IPS-NIHi7 (cell line): ENCODE measurements at regions not wholly inside any gene's neighbourhood (a gene's known extent, or its start where the extent isn't known, plus 50 kb on each side); places are given as distances from the start of the nearest gene placed in this dataset.

Experiments
- DNase-seq: peaks from one replicate; pipeline ENCODE4 v3.0.0; 2012; ENCODE audit warnings: mixed read lengths; ENCODE audit errors: extremely low spot score

- no peak for DNase-seq
Measured at GRCh38 chr2:120674246-120675170, 61.2 kb upstream of the GLI2 start.

DNA sequence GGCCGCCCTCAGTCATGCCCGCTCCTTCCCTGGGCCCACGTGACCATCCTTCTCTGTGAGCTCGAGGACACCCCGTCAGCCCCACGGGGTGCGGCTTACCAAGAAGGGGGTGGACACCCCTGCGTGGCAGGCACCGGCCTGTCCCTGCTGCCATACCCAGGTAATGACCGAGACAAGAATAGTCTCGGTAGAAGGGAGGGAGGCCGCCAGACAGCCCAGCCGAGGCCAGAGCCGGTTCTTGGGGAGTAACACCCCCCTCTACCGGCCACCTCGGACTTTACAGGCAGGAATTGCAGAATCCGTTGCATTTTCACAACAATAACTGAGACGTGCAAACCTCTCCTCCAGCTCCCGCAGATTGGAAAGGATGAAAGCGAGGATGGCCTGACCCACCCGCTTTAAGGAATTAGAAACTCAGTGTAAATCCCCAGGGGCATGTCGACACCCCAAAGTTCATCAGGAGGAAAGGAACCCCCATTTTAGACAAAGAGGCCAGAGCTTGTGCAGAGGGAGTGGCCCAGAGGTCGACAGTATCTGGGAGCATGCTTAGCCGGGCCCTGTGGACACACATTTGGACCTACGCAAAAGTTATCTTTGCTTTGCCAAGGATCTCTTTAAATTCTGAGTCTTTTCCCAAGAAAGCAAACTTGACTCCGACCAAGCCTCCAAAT is 60.1 kb upstream of the GLI2 start:
- peak; percentile 85 for DNase-seq

GRCh38 chr2:120677221-120677620 is 58.4 kb upstream of the GLI2 start:
- no peak for DNase-seq

- DNase-seq: no peak
Measured at GRCh38 chr2:120677696-120678247, 57.9 kb upstream of the GLI2 start.

DNA sequence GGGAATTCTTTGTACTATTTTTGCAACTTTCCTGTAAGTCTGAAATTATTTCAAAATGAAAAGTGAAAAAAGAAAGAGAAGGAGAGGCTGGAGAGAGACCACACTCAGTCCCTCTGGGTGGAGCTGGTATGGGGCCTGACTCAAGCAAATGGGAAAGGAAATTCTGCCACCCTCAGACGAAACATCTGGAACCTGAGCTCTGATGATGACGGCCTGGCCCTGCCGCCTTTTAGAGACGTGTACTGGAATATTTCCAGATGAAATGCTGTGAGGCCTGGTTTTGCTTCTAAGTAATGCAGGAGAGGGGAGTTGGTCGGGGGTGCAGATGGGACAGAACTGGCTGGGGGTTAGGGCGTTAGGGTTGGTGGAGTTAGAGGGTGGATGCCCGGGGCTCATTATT is 57.4 kb upstream of the GLI2 start:
- no peak for DNase-seq

- no peak for DNase-seq
Measured at GRCh38 chr2:120678926-120679325, 56.7 kb upstream of the GLI2 start.

- no peak for DNase-seq
Measured at GRCh38 chr2:120679526-120679925, 56.1 kb upstream of the GLI2 start.

DNA sequence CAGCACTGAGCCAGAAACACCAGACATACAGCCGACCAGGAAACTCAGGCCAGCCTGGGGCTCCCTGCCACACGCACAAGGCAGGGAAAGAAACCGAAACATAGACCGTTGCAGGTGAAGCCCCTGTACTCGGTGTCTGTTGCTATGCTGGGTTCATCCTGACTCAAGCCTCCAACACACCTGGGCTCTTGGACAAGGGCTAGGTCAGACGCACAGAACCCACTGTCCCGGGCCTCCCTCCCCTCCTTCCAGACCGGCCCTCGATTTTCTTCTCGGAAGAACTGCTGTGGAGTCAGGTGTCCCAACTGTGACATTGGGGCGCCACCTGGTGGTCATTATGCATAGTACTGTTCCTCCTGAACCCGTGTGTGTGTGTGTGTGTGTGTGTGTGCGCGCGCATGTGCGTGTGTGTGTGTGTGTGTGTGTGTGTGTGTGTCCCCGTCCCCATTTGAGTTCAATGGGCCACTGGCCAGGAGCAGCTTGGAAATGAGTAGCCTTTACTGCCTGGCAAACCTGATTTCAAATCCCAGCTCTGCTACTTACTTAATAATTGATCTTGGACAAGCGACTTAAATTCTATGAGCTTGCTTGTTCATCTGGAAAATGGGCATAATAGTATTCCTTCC is 55.4 kb upstream of the GLI2 start:
- peak; percentile 82 for DNase-seq

DNA sequence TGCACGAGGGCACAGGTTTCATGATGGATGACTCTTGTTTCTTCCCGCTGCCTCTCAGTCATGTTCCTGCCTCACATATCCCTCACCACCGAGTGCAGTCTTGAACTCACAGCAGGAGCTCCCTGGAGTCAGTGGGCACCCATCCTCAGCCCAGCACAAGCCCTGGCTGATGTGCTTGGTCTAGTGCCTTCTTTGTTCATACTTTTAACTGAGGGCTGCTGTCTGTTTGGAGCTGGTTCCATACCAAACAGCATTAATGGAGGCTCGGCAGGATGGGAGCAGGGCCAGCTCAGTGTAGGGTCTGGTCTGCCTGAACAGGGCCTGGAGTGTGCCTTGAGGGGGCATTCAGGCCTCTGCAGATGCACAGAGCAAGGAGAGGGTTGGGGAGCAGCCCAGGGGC is 54.5 kb upstream of the GLI2 start:
- no peak for DNase-seq

DNA sequence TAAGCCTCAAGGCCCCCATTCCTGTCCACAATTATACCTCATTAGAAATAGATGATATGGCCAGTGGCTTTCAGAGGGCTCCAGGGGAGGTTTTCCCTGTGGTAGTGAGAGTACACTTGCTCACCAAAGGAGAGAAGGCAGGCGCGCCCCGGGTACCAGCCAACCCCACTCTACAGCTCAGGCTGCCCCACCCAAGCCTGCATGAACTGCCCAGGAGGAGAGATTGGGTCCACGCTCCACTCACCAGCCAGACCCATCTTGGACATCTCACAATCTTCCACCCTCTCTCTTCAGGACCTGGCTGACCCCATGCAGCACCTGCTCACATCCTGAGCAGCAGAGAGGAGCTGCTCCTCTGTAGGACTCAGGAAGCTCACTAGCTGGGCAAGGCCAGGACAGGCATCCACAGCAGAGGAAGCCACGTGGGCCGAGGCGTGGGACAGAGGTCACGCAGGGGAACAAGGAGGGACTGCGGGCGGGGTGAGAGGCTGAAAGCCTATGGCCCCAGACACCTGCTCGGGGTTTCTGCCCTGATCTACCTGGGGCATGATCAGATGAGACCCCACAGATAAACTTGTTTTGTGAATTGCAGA is 53.9 kb upstream of the GLI2 start:
- no peak for DNase-seq

DNA sequence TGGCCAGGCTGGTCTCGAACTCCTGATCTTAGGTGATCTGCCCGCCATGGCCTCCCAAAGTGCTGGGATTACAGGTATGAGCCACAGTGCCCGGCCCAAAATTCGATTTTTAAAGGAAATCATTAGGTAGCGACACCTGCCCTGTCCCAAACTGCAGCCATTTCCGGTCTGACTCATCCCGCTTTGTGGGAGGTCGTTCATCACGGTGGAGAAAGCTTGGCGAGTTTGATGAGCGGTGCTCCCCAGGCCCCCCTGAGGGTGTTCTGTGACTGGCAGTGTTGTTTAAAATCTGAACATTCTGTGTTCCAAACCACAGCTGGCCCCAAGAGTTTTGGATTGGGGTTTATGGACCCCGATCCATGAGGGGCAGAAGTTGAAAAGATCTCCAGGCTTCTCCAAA is 53.0 kb upstream of the GLI2 start:
- no peak for DNase-seq

DNA sequence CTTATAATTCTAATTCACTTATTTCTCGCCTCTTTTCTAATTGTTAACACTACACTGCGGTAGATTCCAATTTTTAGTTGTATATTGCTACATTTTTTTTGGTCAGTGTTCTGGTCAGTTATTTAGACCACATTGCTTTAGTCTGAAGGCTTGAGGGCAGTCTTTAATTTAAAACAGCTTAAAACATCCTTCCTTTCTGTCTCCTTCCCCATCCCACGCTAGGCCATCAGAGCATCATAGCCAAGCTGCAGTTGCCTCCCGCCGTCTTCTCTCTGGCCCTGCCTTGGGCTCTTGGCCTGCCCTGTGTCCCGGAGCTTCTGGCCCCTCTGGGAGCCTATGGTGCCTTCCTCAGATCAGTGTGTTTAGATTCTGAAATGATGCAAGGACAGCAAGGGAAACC is 52.6 kb upstream of the GLI2 start:
- no peak for DNase-seq

- DNase-seq: no peak
Measured at GRCh38 chr2:120683701-120684100, 52.0 kb upstream of the GLI2 start.

DNA sequence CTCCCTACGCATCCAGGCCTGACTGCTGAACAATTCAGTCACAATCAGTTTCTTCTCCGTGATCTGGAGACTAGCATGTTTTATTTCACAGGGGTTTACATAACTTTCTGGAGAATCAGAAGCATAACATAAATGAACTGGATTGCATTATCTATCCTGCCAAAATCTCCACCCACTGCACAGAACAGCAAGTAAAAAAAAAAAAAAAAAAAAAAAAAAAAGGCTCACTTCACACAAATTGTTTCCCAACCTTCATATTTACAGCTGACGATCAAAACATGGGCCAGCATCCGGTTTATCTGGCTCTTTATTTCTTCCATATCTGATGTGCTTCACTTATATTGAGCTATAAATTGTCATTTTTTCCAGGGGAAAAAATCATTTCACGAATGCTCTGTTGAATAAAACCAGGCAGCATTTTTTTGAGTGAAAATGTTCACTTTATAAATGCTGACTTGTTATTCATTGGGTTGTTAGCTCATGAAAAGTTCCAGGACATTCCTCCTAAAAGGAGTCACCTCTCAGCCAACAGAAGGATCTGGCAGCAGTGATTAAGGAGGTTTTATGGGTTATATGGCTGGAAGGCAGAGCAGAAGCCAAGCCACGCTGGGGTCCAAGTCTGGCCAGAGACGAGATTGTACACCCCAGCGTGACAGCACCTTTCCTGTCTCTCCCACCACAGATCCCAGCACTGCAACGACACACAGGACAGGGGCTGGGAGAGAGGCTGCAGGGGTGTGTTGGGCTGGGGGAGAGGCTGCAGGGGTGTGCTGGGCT is 51.2 kb upstream of the GLI2 start:
- no peak for DNase-seq

GRCh38 chr2:120685066-120685973 is 50.3 kb upstream of the GLI2 start:
- DNase-seq: no peak
